ENCODE measurements at regions not wholly inside any gene's neighbourhood (a gene's known extent, or its start where the extent isn't known, plus 50 kb on each side); places are given as distances from the start of the nearest gene placed in this dataset.

DNA sequence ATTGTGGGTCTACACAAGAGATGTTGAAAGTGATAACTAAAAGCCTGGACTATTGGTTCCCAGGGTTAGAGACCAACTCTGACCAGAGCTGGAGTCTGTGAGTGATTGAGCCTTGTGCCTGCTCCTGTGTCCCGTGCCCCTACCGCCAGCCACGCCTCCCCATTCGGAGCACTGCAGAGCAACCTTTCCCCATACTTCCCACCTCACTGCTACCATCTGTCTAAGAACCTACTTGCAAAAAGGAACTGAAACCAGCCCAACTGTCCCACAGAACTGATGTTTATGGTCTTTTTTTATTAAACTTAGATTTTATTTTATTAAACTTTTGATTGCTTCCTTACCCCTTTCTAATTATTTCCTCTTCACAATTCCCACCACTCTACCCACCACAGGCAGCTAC lies 300.3 kb upstream of the MGAT5 start:
- DNase-seq = no peak

DNA sequence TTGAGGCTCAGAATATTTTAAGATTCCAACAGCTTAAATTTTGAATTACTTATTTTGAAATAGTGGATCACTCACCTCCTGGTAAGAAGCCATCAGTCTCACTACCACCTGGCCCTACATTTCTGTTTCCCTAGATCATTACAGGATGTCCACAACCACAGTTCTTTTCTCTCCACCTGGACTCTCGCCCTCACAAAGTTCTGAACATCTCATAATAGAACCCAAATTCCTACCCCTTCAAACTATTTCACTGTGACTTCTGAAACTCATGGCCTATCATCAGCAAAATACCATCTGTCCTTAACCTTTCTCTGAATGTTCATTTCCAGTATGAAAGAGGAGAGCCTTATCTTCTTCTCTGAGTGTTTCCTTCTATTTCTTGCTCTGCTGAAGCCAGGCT lies 299.2 kb upstream of the MGAT5 start:
- no peak for DNase-seq

DNA sequence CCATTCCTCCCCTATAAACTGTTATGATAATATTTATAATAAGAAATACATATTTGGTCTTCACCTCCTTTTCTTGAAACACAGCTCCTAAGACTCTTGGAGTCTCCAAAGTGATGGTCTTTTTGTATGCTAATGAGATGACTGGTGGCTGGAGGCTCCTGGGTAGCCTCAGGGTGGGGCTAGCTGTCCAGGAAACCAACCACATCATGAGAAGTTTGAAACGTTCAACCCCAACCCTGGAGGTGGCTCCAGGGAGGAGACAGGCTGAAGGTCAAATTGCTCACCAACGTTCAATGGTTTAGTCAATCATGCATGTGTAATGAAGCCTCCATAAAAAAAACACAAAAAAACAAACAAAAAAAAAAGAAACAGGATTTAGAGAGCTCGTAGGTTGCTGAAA lies 298.7 kb upstream of the MGAT5 start:
- no peak for DNase-seq

GRCh38 chr2:133956434-133956935 lies 297.4 kb upstream of the MGAT5 start:
- no peak for DNase-seq

GRCh38 chr2:133957724-133958480 lies 296.0 kb upstream of the MGAT5 start:
- DNase-seq = no peak

DNA sequence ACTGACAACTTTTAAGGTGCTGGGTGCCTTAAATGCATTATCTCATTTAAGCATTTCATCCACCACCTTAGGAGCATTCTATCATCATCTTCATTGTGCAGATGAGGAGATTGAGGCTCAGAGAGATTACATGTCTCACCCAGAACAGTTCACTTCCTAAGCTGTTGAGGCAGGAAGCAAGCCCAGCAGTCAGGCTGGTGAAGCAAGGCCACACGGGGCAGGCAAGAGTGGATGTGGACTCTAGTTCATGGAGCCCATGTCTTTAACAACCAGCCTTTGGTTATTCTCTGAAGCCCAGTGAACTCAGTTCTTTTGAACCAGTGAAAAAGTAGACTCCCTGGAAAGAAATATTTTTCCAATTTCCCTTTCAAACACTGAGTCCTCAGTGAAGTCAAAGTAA lies 294.8 kb upstream of the MGAT5 start:
- no peak for DNase-seq

DNA sequence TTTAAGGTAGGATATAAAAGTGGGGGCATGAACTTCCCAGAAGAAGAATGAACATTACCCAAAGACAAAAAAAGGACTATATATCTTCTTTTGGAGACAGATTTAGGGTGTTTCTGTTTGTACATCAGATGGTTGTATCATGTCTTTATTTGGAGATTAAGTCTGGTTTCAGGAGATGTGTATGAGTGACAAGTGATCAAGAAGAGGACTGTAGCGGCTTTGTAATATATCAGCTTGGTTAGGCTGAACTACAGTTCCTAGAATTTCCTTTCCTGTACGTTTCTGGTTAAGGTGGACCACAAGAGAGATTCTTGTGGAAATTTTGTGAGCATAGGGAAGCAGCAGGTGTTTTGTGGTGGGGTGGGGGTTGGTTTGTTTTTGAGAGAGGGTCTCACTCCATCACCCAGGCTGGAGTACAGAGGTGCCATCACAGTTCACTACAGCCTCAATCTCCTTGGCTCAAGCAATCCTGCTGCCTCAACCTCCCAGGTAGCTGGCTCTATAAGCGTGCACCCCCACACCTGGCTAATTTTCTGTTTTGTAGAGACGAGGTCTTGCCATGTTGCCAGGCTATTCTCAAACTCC lies 287.1 kb upstream of the MGAT5 start:
- DNase-seq = no peak

DNA sequence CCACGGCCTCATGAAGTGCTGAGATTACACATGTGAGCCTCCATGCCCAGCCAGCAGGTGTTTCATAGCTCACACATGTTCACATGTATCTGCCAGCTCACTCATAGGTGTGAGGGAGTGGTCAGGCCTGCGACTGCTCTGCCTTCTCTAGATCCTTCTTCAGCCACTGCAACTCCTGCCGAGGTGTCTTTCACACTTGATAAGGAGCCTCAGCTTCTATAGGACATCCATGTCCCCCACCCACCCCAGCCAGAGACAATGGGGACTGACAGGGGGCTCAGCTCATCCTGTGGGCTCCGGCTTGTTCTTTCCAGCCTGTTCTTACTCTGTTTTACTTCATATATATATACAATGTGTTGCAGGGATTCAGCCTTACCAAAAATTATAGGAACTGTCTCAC lies 286.5 kb upstream of the MGAT5 start:
- DNase-seq = no peak

DNA sequence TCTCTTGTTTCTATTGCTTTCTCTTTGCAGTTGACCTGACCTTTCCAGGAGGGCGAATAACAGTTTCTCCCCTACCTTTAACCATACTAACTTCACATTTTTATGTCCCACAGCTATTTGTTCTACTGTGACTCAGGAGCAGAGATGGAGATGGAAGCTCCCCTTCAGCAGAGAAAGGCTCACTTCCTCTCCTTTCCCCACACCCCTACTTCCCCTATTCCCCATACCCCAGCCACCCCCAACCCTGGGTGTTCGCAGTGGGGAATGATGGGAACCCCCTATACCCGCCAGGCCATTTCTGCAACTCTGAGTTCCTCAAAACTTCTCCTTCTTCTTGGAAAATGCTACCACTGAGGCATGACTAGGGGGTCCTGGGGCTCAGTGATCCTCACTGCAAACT lies 285.4 kb upstream of the MGAT5 start:
- peak; percentile 10 to 39 for DNase-seq

GRCh38 chr2:133970641-133971040 lies 283.2 kb upstream of the MGAT5 start:
- no peak for DNase-seq

- no peak for DNase-seq
Observed at GRCh38 chr2:133972297-133972696, 281.6 kb upstream of the MGAT5 start.

GRCh38 chr2:133972786-133973185 lies 281.1 kb upstream of the MGAT5 start:
- no peak for DNase-seq

DNA sequence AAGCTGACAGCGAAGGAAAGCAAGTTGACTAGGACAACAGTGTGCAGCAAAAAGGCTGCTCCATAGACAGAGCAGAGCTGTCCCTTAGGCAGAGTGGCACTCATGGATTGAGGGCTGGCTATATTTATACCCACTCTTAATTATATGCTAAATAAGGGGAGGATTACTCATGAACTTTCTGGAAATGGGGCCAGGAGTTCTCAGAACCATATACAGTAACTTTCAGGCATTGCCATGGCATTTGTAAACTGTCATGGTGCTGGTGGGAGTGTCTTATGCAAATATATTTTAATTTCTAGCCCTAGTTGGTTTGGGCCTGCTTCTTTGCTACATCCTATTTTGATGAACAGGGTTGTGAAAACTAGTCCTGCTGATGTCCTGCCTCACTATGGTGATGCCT lies 279.5 kb upstream of the MGAT5 start:
- no peak for DNase-seq

DNA sequence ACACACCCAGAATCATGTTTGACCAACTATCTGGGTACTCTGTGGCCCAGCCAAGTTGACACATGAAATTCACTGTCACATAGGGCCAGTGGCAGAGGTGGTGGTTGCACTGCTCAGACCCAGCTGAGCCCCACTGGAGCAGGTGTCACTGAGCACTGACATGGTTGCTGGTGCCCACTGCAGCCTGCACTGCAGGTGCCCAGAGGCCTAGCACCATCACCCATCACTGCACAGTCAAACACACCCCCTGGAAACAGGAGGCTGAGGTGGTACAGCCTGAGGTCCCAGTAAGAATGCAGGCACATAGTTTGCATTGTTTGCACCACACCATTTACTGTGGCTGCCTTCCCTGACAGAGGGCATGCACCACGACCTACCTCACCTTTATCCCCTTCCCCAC lies 278.7 kb upstream of the MGAT5 start:
- DNase-seq = no peak

- no peak for DNase-seq
Observed at GRCh38 chr2:133975676-133976428, 278.0 kb upstream of the MGAT5 start.

DNA sequence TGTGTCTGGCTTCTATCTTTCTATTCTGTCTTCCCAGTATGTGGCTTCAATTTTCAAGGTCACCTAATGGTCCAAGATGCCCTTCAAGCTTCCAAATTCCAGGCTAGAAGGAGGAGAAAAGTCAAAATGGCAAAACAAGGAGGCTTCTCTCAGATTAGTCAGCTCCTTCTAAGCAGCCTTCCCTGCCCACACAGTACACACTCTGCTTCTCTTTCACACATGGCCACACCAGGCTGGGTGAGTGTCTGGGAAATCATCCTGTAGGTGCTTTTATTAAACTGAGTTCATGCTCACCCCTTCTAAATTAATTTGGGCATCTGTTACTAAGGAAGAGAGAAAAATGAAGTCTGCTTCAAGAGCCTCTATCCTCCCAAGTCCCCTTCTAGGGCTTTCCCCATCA lies 277.2 kb upstream of the MGAT5 start:
- DNase-seq = no peak

DNA sequence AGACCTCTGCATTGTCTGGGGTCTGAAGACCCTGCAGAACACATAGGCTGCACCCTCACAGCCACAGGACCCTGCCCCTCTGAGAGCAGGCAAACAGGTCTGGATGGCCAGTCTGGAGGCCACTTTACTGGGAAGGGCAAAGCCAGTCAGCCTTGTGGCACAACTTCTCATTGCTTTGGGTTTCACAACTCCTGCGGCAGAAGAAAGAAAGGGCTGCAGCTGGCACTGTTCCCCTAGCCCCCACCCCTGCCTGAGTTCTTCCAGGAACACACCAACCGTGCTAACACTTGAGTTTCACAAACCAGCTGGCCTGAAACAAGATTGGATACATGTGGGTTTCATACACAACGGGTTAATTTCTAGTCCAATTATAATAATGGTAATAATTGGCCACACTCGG lies 276.5 kb upstream of the MGAT5 start:
- DNase-seq = no peak

GRCh38 chr2:133982256-133982655 lies 271.6 kb upstream of the MGAT5 start:
- no peak for DNase-seq

- no peak for DNase-seq
Observed at GRCh38 chr2:133985563-133985962, 268.3 kb upstream of the MGAT5 start.

- DNase-seq = no peak
Observed at GRCh38 chr2:133986081-133986837, 267.6 kb upstream of the MGAT5 start.

DNA sequence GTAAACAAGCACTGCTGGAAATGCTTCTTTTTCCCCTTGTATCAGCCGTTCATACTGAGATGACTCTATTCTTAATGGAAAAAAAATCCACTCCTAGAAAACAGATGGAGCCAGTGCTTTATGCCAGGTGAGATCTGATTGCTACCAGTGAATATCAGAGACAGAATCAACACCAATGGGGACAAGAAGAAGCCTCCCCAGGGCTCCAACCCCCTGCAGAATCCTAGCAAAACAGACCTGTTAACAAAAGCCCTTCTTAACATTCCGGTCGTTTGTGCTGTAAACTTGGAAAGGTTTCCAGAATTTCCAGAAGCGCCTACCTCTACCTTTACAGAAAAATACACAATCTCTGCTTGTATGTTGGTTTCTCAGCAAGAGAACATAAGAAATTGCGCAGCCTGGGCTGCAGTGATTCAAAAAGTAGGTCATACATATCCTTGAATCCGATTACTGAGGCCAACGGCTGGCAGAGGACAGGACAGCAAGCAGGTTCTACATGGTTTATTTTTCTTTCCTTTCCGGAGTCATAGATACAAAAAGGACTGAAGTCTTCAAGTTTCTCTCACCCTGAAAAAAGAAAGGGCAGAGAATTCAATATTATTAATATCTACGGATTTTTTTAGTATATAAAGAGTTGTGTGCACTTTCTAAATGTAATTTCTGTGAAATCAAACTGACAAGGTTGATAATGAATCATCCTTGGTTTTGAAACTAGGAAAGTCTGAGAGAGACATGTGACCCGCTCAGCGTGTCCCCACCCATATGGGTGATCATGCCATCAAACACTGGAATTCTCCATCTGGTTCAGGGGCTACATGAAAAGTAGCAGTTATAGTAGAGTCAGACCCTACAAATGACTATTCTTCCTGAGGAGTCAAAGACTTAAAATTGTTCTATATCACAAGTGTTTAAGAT lies 266.7 kb upstream of the MGAT5 start:
- DNase-seq = no peak

DNA sequence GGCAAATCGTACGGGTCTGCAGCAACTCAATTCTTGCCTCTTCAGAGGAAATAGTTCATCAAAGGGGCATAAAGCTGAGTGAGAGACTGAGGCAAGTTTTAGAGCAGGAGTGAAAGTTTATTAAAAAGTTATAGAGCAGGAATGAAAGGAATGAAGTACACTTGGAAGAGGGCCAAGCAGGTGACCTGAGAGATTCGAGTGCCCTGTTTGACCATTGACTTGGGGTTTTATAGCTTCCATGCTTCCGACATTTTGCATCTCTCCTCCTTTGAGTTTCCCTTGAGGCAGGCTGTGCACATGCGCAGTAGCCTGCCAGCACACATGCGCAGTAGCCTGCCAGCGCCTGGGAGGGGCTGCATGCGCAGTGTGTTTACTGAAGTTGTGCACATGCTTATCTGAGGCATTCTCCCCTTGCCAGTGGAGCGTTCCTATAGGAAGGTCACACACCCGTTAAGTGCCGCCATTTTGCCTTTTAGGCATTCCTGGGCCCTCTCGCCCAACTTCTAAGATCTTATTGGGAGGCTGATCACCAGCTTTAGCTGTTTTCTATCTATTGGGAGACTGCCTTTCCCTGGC lies 265.5 kb upstream of the MGAT5 start:
- no peak for DNase-seq
